Right atrium auricular region (tissue), 2 donors: ENCODE measurements at regions not wholly inside any gene's neighbourhood (a gene's known extent, or its start where the extent isn't known, plus 50 kb on each side); places are given as distances from the start of the nearest gene placed in this dataset.
"Not testable (repeated sequence)": the region's sequence is repeated elsewhere in the genome, so short reads cannot be mapped to it uniquely, and the experiment has no call there.

Source experiments
- DNase-seq: peaks from one replicate; pipeline ENCODE4 v3.0.0-alpha.2; 2019; ENCODE audit warnings: low spot score
- H3K27ac ChIP-seq, 2 donors: fragments of 200-600 bp; sonication (generic); 1 replicate in 1 of 2; 2 replicates in 1 of 2; pipeline ENCODE4 v1.5.1; 2016 to 2019
- H3K27me3 ChIP-seq, 2 donors: fragments of 200-600 bp; sonication (generic); one replicate each; pipeline versions ENCODE4 v1.5.1 to v1.6.0; 2017 to 2019
- H3K36me3 ChIP-seq: fragments of 200-600 bp; sonication (generic); one replicate; pipeline ENCODE4 v1.5.1; 2016
- H3K4me1 ChIP-seq, 2 donors: fragments of 200-600 bp; sonication (generic); one replicate each; pipeline versions ENCODE4 v1.5.1 to v1.6.0; 2017 to 2019
- H3K4me3 ChIP-seq, 2 donors: fragments of 200-600 bp; sonication (generic); 1 replicate in 1 of 2; 2 replicates in 1 of 2; pipeline ENCODE4 v1.5.1; 2017 to 2019; ENCODE audit warnings: mild to moderate bottlenecking in 1 of 2, moderate library complexity in 1 of 2
- H3K9me3 ChIP-seq, 2 donors: fragments of 200-600 bp; sonication (generic); one replicate each; pipeline ENCODE4 v1.5.1; 2019
- TF ChIP-seq, protein P1 (sequence below), 2 donors: fragments of 200-600 bp; sonication (generic); IDR thresholded peaks; one replicate each; pipeline ENCODE4 v1.5.1; 2019; ENCODE audit warnings: antibody characterized with exemption in 2 of 2

DNA sequence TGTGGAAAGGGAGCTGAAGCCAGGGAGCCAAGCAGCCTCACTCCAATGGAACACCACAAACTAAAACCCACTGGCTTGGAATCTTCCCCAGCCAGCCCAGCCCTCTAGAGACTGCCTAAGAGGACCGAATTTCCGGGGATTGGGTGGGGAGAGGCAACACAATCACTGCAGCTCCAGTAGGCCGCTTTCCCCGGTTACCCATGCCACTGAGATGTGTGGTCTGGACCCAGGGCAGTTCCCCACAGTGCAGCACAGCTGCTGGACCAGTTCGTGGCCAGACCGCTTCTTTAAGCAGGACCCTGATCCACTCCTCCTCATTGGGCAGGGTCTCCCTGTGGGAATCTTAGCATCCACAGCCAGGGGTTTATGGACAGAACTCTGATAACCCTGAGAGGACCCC lies 91.9 kb upstream of the PAGE3 start:
- H3K27me3 ChIP-seq: no peaks in the 10 kb centered on the region
- TF ChIP-seq, protein P1, sequence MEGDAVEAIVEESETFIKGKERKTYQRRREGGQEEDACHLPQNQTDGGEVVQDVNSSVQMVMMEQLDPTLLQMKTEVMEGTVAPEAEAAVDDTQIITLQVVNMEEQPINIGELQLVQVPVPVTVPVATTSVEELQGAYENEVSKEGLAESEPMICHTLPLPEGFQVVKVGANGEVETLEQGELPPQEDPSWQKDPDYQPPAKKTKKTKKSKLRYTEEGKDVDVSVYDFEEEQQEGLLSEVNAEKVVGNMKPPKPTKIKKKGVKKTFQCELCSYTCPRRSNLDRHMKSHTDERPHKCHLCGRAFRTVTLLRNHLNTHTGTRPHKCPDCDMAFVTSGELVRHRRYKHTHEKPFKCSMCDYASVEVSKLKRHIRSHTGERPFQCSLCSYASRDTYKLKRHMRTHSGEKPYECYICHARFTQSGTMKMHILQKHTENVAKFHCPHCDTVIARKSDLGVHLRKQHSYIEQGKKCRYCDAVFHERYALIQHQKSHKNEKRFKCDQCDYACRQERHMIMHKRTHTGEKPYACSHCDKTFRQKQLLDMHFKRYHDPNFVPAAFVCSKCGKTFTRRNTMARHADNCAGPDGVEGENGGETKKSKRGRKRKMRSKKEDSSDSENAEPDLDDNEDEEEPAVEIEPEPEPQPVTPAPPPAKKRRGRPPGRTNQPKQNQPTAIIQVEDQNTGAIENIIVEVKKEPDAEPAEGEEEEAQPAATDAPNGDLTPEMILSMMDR (IDR thresholded peaks at IDR 0.05): no peak
- H3K27ac ChIP-seq: no peak overlapping the region
- no peaks in the 10 kb centered on the region for H3K4me1 ChIP-seq
- DNase-seq: no peak
- peaks cover 0 to 8% of the 10 kb centered on the region in 2 donors for H3K9me3 ChIP-seq
- no peak overlapping the region for H3K4me3 ChIP-seq
- no peaks in the 10 kb centered on the region for H3K36me3 ChIP-seq

- Histone ChIP-seq H3K4me3 (no peak overlapping the region), H3K4me1 (no peaks in the 10 kb centered on the region), H3K27ac (no peak overlapping the region), H3K27me3 (no peaks in the 10 kb centered on the region), H3K36me3 (no peaks in the 10 kb centered on the region), H3K9me3 (peaks cover 0 to 11% of the 10 kb centered on the region in 2 donors)
- TF ChIP-seq, protein P1 (IDR thresholded peaks at IDR 0.05): no peak
- no peak for DNase-seq
These were observed 92.5 kb upstream of the PAGE3 start for GRCh38 chrX:55357236-55357635.

- no peaks in the 10 kb centered on the region for H3K9me3 ChIP-seq
- H3K27me3 ChIP-seq: no peaks in the 10 kb centered on the region
- no peak overlapping the region for H3K4me3 ChIP-seq
- TF ChIP-seq, protein P1 (IDR thresholded peaks at IDR 0.05): no peak
- no peaks in the 10 kb centered on the region for H3K4me1 ChIP-seq
- H3K27ac ChIP-seq: no peak overlapping the region
- DNase-seq: no peak
- no peaks in the 10 kb centered on the region for H3K36me3 ChIP-seq
These were observed 72.5 kb upstream of the MAGEH1 start for GRCh38 chrX:55379396-55379795.

DNA sequence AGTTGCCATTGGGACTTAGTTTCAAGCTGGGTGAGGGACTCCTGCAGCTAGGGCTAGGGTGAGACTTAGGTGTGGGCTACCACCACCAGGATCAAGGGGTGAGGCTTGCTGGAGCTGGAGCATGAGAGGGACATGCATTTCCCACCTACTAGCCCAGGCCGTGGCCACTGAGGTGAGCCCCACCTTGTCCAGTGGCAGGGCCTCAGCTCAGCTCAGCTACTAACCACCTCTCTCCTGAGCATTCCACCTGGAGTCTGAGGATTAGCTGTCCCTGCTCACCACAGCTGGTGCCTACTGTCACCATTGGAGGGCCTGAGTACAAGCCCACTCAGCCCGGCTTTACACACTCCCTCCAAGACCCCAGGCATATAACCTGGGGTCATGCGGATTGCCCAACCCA lies 62.6 kb upstream of the MAGEH1 start:
- no peak for DNase-seq
- Histone ChIP-seq H3K4me3 (no peak overlapping the region), H3K27ac (no peak overlapping the region), H3K4me1 (no peaks in the 10 kb centered on the region), H3K27me3 (no peaks in the 10 kb centered on the region), H3K9me3 (no peaks in the 10 kb centered on the region), H3K36me3 (no peaks in the 10 kb centered on the region)
- TF ChIP-seq, protein P1 (IDR thresholded peaks at IDR 0.05): no peak

- not testable (repeated sequence) for H3K27ac ChIP-seq, DNase-seq, H3K4me1 ChIP-seq, H3K27me3 ChIP-seq, H3K4me3 ChIP-seq, H3K36me3 ChIP-seq, H3K9me3 ChIP-seq
These were observed 55.1 kb upstream of the MAGEH1 start for GRCh38 chrX:55396836-55397235.
